ENCODE measurements at regions not wholly inside any gene's neighbourhood (a gene's known extent, or its start where the extent isn't known, plus 50 kb on each side); places are given as distances from the start of the nearest gene placed in this dataset.

DNA sequence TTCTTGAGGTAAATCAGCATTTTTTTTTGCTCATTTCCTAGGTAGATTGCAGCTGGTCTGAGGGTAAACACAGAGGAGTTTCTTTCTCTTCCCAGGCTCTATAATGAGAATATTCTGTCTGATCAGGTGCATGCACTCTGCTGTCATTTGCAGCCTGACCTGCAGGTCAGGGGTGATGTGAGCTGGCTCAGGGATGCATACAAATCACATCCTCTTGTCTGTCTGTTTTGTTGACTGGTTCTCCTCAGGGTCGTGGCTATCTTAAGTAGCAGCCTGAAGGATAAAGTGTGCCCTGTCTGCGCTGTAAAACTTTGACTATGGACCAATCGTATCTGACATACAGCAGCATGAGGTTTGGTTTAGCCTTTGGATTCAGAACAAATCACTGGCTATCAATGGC is 183.4 kb upstream of the POU3F2 start:
- DNase-seq (ENCODE audit: low read depth in 3 of 3, low spot score in 2 of 3), result no peak

DNA sequence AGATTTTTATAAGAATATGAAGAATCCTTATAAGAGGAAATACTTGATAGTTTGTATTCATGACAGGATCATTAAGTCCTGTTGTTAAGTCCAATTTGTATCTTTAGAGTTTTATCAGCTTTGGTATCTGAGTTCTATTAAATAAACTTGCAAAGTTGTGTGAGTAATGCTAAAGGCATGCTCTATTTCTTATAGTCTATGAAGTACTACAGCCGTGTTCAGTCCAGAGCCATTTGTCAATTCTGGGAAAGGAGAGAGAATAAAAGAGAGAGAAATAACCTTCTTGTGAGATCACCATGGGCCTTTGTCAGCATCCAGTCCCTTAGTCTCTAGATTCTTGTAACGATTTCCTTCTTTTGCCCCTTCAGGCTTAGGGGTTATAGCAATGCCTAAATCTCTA is 181.2 kb upstream of the POU3F2 start:
- no peak for DNase-seq (ENCODE audit: low read depth in 3 of 3, low spot score in 2 of 3)

DNA sequence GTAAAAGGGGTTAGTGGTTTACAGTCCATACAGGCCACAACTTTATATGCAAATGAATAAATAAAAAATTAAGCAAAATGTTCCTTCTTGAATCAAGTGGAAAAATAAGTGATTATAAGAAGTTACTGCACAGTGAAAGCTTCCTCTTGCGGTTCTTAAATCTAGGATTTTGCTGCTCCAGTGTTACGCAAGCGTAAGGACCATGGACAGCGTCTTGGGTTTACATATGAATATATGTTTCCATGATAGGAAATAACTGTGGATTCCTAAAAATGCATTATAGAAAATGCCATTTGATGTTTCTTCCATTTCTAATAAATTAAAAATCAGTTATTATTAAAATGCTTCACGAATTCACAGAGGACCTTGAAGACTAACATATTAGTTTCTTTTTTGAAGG is 176.6 kb upstream of the POU3F2 start:
- peak; percentile 13 to 50 (median 31) for DNase-seq (ENCODE audit: low read depth in 3 of 3, low spot score in 2 of 3)

DNA sequence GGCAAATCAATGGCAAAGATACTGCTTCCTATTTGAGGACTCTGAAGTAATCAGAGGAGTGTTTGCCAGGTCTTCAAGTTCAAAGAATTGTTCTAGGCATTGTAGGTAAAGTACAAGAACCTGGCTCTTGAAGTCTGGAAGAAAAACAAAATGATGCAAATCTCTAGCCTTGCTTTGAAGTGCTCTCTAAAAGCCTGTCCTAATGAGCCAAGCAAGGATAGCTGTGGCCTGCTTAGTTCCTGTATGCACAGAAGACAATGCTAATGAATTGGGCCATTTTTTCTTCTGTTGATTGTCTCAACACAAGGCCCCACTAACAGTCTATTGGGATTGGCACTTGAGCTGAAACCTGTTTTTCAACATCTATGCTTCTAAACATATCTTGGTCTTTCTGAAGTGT is 165.0 kb upstream of the POU3F2 start:
- no peak for DNase-seq (ENCODE audit: low read depth in 3 of 3, low spot score in 2 of 3)

DNA sequence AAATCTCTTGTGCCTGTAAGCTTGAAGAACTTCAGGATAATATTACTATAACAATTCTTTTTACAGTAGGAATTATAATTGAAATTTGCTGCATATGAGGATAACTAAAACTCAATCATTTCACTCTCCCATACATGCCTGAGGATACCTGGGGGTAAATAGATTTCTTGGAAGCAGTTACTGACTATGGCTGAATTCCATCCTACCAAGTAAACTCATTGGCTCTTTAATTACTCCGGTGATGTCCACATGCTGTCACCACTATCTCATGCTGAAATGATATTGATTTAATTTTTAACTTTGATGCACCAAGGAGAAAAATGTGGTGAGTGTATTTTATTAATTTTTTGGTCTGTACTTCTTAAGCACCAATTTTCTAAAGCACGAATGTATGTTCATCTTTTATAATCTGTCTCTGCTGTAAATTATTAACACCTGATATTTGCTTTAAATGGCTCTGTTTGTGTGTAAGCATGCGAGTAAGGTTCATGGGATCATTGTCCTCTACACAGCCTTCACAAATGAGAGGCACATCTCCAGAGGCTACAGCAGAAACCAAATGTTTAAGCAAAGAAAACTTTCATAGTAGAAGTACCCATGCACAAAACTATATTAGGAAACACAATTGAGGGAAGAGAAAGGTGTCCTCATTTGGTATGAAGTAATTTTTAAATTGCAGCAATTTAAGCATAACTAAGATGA is 164.2 kb upstream of the POU3F2 start:
- DNase-seq (ENCODE audit: low read depth in 3 of 3, low spot score in 2 of 3), result no peak

DNA sequence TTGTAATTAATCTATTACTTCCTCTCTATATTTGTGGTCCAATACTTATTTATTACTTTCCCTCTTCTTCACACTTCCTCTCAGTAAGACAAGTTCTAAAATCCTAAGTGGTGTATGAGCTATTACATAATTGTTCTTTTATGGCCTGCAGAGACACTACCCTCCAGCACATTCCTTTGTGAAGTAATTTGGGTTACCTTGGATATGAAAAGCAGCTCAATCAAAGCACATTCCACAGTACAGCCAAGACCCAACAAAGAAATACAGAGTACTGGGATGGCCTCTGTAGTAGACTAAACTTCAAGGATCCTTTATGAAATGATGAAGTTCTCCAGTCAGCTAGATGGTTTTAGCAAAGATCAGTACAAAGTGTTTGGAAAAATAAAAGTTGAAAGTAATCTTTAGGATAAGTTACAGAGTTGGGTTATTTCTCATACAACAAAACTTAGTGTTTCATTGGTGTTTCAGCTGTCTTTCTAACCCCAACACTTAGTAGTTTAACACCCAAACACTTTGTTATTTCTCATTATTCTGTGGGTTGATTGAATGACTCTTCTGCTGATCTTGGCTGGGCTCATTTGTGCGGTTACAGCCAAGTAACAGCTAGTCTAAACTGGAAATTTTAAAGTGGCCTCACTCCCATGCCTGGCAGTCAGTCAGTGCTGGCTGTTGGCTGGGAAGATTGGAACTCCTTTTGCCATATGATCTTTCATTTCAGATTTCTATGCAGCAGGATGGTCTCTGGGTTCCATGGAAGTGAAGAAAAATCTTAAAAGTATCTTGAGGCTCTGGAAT is 161.5 kb upstream of the POU3F2 start:
- no peak for DNase-seq (ENCODE audit: low read depth in 3 of 3, low spot score in 2 of 3)

DNA sequence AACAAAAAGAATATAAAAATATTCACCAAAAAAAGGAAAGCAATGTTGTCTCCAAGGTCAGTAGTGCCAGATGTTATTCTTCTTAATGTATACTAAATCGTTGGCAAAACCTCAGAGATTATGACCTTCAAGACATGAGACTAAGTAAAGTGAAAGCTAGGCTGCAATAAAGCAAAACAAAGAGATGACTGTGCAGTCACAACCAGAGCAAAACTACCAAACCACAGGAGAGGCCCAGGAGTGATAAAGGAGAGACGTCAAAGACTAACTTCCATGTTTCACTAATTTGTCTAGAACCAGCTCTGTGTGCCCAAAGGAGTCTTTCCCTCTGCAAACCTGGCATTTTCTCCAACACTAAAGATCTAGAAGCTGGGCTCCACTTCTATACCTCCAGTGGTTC is 155.9 kb upstream of the POU3F2 start:
- DNase-seq (ENCODE audit: low read depth in 3 of 3, low spot score in 2 of 3), result no peak

DNA sequence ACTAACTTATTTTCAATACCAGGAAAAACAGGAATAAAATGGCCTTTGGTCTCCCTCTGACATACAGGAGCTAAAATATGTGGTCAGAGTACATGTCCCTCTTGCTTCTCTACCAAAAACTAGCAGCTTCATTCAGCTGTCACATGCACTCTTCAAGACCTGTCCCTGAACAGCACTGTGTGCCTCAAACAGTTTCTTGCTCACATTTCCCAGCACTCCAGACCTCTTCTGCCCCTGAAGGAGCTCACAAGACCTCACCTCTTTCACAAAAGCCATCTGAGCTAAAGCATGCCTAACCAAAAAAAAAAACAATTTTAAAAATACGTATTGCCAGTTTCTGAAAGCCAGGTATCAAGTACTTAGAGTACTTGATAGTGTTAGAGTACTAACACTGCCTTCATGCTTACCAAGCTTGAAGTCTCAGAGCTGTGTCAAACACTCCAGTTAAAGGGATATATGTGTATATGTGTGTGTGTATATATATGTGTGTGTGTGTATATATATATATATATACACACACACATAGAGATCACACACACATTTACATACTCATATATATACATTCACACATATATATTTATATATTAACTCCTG is 148.3 kb upstream of the POU3F2 start:
- no peak for DNase-seq (ENCODE audit: low read depth in 3 of 3, low spot score in 2 of 3)

DNA sequence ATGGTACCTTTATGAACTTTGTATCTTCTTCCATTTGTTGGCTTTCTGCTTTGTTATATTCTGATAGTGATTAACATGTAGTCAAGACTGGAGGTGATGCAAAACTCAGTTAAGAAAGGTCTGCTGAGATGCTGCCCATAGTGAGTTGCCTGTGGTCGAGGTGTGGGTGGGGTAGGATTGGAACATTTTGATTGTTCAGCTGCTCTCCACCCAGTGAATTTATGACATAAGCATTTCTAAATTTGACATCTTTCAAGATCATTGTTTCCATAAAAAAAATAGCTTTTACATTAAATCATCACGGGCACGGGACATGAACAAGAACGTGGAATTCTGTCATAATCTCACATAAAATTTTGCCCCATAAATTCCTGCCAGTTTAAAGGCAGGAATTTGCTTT is 146.6 kb upstream of the POU3F2 start:
- DNase-seq (ENCODE audit: low read depth in 3 of 3, low spot score in 2 of 3), result no peak

DNA sequence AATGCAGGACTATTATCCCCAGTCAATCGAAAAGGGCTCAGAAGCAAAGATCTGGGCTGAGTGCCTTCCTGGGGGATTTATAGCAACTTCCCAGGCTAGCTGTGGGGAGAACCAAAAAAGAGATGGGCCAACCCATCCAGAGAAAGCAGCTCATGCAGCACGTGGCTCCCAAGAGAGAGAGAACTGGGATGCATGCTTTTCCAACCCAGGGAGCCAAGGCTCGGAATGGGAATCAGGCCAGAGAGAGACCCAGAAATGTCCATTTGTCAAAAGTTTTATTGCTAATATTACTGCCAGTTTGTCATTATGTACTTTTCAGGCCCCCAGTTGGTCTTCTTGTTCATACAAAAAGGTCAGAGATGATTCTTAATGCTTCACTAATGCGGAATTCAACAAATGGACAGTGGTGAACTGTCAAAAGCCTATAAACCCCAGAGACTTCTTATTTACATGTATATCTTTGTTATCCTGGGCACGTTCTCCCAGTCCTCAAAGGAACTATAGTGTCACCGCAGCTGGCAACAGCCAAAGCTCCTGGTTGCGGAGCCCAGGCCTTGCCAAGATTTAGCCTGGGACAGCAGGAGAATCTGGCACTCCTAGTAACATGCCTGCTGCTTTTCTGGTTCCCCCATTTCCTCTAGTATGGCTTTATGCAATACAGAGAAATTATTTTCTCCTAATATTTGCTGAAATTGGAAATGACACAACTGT is 139.1 kb upstream of the POU3F2 start:
- DNase-seq (ENCODE audit: low read depth in 3 of 3, low spot score in 2 of 3), result no peak

DNA sequence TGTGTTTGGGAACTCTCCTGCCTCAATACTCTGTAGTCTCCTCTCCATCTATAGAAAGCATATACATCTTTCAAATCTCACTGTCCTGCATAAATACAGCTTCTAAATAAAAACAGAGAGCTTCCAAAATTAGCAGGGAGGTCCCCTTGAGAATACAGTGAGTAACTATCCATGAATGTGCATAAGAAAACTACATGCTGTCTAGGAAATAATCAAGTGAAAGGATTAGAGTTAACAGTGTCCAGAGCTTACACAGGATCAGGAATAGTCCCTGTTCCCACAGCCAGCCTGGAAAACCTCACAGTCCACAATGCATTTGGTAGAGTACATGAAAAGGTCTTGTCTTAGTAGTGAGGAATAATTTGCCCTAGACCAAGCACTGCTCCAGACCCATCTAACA is 123.0 kb upstream of the POU3F2 start:
- no peak for DNase-seq (ENCODE audit: low read depth in 3 of 3, low spot score in 2 of 3)

DNA sequence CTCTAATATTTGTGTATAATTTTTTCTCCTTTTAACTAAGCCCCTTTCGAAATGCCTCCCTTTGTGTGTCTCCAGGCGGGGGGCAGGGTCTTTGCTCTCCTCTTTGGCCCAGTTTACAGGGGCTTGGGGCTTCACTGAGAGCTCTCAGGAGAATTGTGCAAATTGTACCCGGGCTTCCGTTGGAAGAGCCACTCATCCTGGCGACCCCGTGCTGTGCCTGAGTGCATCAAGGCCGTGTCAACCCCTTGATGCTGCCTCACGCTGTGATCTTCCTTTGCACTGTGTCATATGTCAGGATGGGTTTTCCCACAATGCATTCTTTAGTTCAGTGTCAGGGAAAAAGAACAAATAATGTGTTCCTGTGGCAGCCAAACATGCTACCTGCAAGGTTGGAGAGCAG is 118.0 kb upstream of the POU3F2 start:
- no peak for DNase-seq (ENCODE audit: low read depth in 3 of 3, low spot score in 2 of 3)

DNA sequence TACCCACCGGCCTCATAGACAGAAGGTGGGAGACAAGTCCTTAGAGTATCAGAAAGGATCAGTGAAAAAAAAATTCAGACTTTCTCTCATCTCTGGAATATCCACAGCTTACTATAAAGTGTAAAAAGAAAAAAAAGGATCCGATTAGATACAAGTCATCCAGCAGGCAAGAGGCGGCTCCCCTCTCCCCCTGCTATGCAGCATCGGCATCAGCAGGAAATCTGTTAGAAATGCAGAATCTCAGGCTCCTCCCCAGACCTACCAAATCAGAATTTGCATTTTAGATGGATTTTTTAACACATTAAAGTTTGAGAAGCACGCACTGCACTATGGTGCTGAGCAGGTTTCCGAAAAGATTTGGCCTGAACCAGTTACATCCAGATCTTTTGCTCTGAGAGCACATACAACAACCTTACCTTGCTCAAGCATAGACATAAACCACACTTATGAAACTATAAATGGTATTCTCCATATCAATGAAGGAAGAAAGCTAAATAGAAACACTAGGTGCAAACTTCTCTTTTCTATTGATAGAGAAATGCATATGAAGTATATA is 117.0 kb upstream of the POU3F2 start:
- no peak for DNase-seq (ENCODE audit: low read depth in 3 of 3, low spot score in 2 of 3)

DNA sequence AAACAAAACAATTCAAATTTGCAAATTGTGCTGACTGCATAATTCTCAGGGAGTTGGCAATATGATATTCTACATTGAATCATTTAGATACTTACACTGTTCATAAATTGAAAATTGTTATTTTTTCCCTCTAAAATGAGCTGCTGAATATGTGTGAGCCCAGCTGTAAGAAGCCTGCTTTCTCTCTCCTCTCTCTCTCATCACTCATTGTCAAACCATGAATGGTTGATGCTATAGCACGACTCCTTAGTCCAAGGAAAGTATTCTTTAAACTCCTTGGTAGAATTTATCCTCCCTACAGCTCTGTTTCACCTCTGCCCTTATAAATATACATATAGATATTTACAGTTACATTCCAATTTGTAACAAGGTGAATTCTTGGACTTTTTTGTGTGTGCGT is 116.4 kb upstream of the POU3F2 start:
- DNase-seq (ENCODE audit: low read depth in 3 of 3, low spot score in 2 of 3), result no peak

DNA sequence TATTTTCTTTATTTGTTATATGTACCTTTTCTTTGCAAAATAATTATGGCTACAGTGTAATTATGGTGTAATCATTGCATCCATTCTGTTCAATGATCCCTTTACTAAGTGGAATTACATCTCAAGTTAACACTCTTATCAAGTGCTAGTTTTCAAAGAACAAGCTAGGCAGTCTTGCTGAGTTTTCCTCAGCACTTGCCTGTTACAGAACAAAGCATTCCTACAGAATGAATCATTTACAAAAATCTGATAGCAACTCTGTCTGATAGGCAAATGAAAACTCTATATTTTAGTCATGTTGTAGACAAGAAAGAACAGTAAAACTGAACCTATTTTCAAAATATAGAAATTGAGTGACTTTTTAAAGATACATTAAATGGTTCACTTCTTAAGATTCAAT is 109.8 kb upstream of the POU3F2 start:
- no peak for DNase-seq (ENCODE audit: low read depth in 3 of 3, low spot score in 2 of 3)

DNA sequence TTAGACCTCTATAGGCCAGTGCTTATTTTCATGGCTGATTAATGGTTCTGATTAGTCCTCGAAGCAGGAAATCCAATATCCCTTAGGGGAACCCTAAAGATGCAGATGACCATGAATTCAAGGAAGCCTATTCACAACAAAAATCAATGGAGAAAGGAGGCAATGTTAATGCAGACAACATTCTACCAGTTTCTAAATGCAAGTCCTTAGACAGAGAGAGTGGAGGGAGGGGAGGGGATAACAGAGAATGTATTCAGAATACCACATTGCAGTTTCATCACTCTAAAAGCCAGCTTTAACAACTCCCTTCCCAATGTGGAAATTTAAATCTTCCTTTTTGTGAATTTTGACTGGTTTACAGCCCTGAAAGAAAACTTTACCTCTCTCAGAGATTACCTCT is 87.1 kb upstream of the POU3F2 start:
- no peak for DNase-seq (ENCODE audit: low read depth in 3 of 3, low spot score in 2 of 3)

DNA sequence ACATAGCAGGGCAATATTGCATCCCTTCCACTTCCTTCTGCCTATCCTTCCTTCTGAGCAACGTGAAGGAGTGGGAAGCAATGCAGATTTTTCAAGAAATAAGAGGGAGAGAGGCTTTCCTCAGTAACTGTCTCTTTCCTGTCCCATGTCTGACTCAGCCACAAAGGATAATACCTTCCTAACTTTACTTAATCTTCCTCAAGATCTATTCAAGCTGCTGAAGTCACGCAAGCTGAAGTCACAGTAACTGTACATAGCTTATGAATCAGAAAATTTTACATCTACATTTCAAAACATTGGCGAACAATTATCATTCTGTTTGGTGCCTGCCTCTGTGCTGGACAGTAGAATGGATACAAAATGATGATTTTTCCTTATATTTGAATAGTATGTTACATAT is 86.4 kb upstream of the POU3F2 start:
- DNase-seq (ENCODE audit: low read depth in 3 of 3, low spot score in 2 of 3), result no peak

DNA sequence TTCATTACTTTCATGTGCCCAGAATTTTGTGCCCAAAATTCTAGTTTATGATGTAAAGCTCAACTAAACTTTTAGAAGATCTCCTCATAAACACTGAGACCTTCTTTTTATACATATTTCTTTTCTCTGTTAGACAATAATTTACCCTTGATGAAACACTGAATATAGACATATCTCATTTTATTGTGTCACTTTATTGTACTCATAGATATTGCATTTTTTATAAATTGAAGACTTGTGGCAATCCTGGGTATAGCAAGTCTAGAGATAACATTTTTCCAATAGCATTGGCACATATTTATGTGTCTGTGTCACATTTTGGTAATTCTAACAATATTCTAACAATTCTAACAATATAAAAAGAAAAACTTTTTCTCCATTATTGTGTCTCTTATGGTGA is 74.9 kb upstream of the POU3F2 start:
- no peak for DNase-seq (ENCODE audit: low read depth in 3 of 3, low spot score in 2 of 3)

DNA sequence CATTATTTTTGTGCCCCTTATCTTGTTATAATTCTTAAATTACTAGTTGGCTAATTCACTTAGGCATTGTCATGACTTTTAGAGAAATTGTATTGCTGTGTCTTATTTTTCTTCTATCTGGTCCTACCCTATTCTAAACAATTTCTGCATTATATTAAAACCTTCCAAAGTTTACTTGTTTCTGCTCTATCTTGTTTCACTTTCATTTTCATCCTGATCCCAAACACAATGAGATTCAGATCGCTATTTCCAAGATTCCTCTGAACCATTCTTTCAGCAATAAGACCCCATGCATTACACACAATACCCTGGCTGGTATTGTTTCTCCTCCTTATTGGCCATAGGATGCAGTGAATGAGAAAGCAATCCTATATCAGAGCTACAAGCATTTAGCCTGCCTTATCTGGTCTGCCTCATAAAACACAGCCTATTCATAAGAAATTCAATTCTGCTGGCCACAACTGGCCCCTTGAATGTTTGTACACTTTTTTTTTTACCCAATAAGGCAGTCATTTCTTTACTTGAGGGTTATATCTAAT is 69.9 kb upstream of the POU3F2 start:
- DNase-seq (ENCODE audit: low read depth in 3 of 3, low spot score in 2 of 3), result no peak

DNA sequence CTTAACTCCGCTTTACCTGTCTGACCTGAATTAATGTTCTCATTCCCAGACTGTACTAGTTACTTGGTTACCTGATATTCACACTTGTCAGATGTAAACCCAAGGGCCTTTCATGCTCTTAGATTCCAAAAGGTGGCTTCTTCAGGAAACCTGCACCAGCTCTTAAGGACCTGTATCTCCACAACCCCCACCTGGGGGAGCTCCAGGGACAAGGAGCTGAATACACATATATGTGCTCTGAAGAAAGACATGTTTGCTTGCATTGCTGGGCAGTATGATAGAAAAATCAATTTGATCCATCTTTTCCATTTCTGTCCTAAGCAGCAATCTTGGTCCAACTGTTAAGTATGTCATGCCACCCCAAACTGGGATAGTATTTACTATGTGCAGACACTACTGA is 64.8 kb upstream of the POU3F2 start:
- no peak for DNase-seq (ENCODE audit: low read depth in 3 of 3, low spot score in 2 of 3)

DNA sequence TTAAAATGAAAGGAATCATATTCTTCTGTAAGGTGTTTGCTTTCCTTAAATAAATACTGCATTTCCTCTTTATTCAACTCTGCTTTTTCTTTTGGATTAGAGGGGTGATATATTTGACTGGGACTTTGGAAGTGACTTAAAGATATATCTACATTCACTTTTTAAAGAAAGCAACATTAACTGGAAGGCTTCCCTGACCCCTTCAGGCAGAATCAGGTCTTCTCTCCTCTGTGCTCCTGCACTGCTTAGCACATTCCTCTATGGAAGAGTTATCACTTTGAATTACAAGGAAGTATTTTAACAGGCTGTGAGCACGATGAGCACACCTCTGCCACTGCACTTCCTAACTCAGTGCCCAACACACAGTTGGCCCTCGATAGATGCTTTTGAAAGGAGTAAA is 59.2 kb upstream of the POU3F2 start:
- no peak for DNase-seq (ENCODE audit: low read depth in 3 of 3, low spot score in 2 of 3)
